ENCODE measurements at regions not wholly inside any gene's neighbourhood (a gene's known extent, or its start where the extent isn't known, plus 50 kb on each side); places are given as distances from the start of the nearest gene placed in this dataset.

DNA sequence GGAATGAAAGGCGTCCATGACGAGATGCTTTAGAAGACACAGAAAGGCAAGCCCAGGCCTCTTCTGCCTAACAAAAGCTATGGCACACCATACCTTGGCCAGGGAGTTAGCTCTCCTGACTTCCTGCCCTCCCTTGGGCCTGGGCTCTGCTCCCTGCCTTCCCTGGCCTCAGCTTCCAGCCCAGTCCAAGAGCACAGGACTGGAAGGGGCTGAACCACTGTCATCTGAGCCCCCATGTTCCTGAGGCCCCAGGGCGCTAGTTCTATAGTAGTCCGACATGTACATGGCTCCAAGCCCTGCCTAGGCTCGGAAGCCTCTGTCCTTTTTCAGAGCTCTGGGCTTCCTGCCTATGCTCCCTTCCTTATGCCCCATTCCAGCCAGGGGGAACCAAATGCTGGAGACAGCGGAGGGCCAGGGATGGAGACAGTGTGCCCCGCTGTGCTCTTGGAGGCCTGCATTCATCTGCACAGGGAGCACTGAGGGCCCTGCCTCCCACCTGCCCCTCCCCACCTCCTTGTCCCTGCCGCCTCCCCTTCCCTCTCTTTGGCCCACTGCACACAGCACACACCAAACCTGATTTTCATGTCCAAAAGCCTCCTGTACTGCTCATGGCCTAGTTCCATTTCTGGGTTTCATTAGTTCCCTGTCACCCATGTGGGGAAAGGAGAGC, 240.1 kb downstream of the RHOU start:
- Histone ChIP-seq H3K4me2 (ENCODE audit: insufficient read depth, low read length) (no peak overlapping the region), H3K36me3 (ENCODE audit: insufficient read depth, low read length) (no peaks in the 10 kb centered on the region), H4K20me1 (ENCODE audit: insufficient read depth, low read length) (no peaks in the 10 kb centered on the region), H3K4me1 (ENCODE audit: insufficient read depth, low read length) (no peaks in the 10 kb centered on the region), H2AFZ (ENCODE audit: low read length) (no peak overlapping the region), H3K27me3 (ENCODE audit: insufficient read depth, low read length) (no peaks in the 10 kb centered on the region), H3K27ac (ENCODE audit: low read depth, low read length) (no peak overlapping the region), H3K9me3 (ENCODE audit: low read depth, low read length) (no peaks in the 10 kb centered on the region), H3K79me2 (ENCODE audit: insufficient read depth, low read length) (no peaks in the 10 kb centered on the region), H3K4me3 (ENCODE audit: insufficient read depth, low read length) (no peak overlapping the region)
- no peak for TF ChIP-seq CTCF (IDR thresholded peaks at IDR 0.05; ENCODE audit: extremely low read depth, low read depth, low read length)
- no peak for DNase-seq (ENCODE audit: insufficient read length, low spot score, missing footprints)

DNA sequence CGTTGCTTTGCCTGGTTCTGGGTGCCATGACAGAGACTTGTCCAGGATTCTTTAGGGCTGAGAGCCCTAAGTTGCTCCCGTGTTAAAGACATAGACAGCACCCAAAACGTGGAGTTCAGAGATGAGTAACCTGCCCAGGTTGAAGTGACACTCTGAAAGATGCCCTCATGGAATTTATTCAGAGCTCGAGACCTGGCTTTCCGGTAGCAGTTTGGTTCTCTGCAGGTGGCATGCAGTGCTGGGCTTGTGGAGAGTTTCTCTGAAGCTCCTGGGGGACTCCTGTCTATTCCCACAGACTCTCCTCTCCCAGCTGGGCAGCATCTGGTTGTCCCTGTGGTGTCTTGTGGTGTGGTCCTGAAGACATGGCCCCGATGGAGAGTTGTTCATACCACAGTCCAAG, 241.0 kb downstream of the RHOU start:
- Histone ChIP-seq H3K9me3 (ENCODE audit: low read depth, low read length) (no peaks in the 10 kb centered on the region), H3K4me3 (ENCODE audit: insufficient read depth, low read length) (no peak overlapping the region), H2AFZ (ENCODE audit: low read length) (no peak overlapping the region), H3K27ac (ENCODE audit: low read depth, low read length) (no peak overlapping the region), H3K36me3 (ENCODE audit: insufficient read depth, low read length) (no peaks in the 10 kb centered on the region), H4K20me1 (ENCODE audit: insufficient read depth, low read length) (no peaks in the 10 kb centered on the region), H3K27me3 (ENCODE audit: insufficient read depth, low read length) (no peaks in the 10 kb centered on the region), H3K4me1 (ENCODE audit: insufficient read depth, low read length) (no peaks in the 10 kb centered on the region), H3K4me2 (ENCODE audit: insufficient read depth, low read length) (no peak overlapping the region), H3K79me2 (ENCODE audit: insufficient read depth, low read length) (no peaks in the 10 kb centered on the region)
- DNase-seq (ENCODE audit: insufficient read length, low spot score, missing footprints) = no peak
- TF ChIP-seq CTCF (IDR thresholded peaks at IDR 0.05; ENCODE audit: extremely low read depth, low read depth, low read length) = no peak

GRCh38 chr1:228977307-228977706, 242.0 kb downstream of the RHOU start:
- no peak overlapping the region for H3K4me2 ChIP-seq (ENCODE audit: insufficient read depth, low read length)
- H3K4me1 ChIP-seq (ENCODE audit: insufficient read depth, low read length) = no peaks in the 10 kb centered on the region
- H3K36me3 ChIP-seq (ENCODE audit: insufficient read depth, low read length) = no peaks in the 10 kb centered on the region
- H3K9me3 ChIP-seq (ENCODE audit: low read depth, low read length) = no peaks in the 10 kb centered on the region
- no peak for DNase-seq (ENCODE audit: insufficient read length, low spot score, missing footprints)
- no peak overlapping the region for H3K4me3 ChIP-seq (ENCODE audit: insufficient read depth, low read length)
- no peaks in the 10 kb centered on the region for H3K27me3 ChIP-seq (ENCODE audit: insufficient read depth, low read length)
- H4K20me1 ChIP-seq (ENCODE audit: insufficient read depth, low read length) = no peaks in the 10 kb centered on the region
- H2AFZ ChIP-seq (ENCODE audit: low read length) = no peak overlapping the region
- H3K27ac ChIP-seq (ENCODE audit: low read depth, low read length) = no peak overlapping the region
- H3K79me2 ChIP-seq (ENCODE audit: insufficient read depth, low read length) = no peaks in the 10 kb centered on the region
- no peak for TF ChIP-seq CTCF (IDR thresholded peaks at IDR 0.05; ENCODE audit: extremely low read depth, low read depth, low read length)

DNA sequence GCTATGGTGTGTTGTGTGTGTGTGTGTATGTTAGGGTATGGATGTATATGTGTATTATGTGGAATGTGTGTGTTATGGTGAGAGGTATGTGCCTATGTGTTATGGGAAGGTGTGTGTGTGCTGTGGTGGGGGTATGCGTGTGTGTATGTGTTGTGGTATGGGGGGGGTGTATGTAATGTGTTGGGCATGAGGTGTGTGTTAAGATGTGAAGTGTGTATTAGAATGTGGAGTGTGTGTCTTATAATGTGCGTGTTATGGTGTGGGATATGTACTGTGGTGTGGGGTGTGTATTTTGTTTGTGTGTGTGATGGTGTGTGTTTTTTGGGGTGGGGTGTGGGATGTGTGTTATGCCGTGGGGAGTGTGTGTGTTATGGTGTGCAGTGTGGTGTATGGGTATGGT, 242.5 kb downstream of the RHOU start:
- Histone ChIP-seq H3K36me3 (ENCODE audit: insufficient read depth, low read length) (no peaks in the 10 kb centered on the region), H3K4me1 (ENCODE audit: insufficient read depth, low read length) (no peaks in the 10 kb centered on the region), H3K4me2 (ENCODE audit: insufficient read depth, low read length) (no peak overlapping the region), H4K20me1 (ENCODE audit: insufficient read depth, low read length) (no peaks in the 10 kb centered on the region), H3K4me3 (ENCODE audit: insufficient read depth, low read length) (no peak overlapping the region), H3K27ac (ENCODE audit: low read depth, low read length) (no peak overlapping the region), H2AFZ (ENCODE audit: low read length) (no peak overlapping the region), H3K27me3 (ENCODE audit: insufficient read depth, low read length) (no peaks in the 10 kb centered on the region), H3K9me3 (ENCODE audit: low read depth, low read length) (no peaks in the 10 kb centered on the region), H3K79me2 (ENCODE audit: insufficient read depth, low read length) (no peaks in the 10 kb centered on the region)
- TF ChIP-seq CTCF (IDR thresholded peaks at IDR 0.05; ENCODE audit: extremely low read depth, low read depth, low read length) = no peak
- no peak for DNase-seq (ENCODE audit: insufficient read length, low spot score, missing footprints)
